ENCODE measurements at regions not wholly inside any gene's neighbourhood (a gene's known extent, or its start where the extent isn't known, plus 50 kb on each side); places are given as distances from the start of the nearest gene placed in this dataset.
"Not testable (repeated sequence)": the region's sequence is repeated elsewhere in the genome, so short reads cannot be mapped to it uniquely, and the experiment has no call there.

GRCh38 chr13:86425170-86425815 is 626.1 kb upstream of the SLITRK6 start:
- no peak for DNase-seq (ENCODE audit: low read depth, low spot score)

- DNase-seq (ENCODE audit: low read depth, low spot score): no peak
These were observed 627.2 kb upstream of the SLITRK6 start for GRCh38 chr13:86426437-86426836.

- DNase-seq (ENCODE audit: low read depth, low spot score): no peak
These were observed 630.5 kb upstream of the SLITRK6 start for GRCh38 chr13:86429756-86430155.

GRCh38 chr13:86438034-86438433 is 638.8 kb upstream of the SLITRK6 start:
- no peak for DNase-seq (ENCODE audit: low read depth, low spot score)

- no peak for DNase-seq (ENCODE audit: low read depth, low spot score)
These were observed 646.0 kb upstream of the SLITRK6 start for GRCh38 chr13:86445206-86445605.

- DNase-seq (ENCODE audit: low read depth, low spot score): peak; percentile 7
These were observed 646.5 kb upstream of the SLITRK6 start for GRCh38 chr13:86445672-86446071.

- DNase-seq (ENCODE audit: low read depth, low spot score): peak; percentile 44
These were observed 647.1 kb upstream of the SLITRK6 start for GRCh38 chr13:86446311-86446710.

- DNase-seq (ENCODE audit: low read depth, low spot score): no peak
These were observed 648.3 kb upstream of the SLITRK6 start for GRCh38 chr13:86447479-86447878.

- no peak for DNase-seq (ENCODE audit: low read depth, low spot score)
These were observed 662.8 kb upstream of the SLITRK6 start for GRCh38 chr13:86462011-86462410.

GRCh38 chr13:86464193-86464592 is 665.0 kb upstream of the SLITRK6 start:
- DNase-seq (ENCODE audit: low read depth, low spot score): no peak

GRCh38 chr13:86474971-86475370 is 675.8 kb upstream of the SLITRK6 start:
- no peak for DNase-seq (ENCODE audit: low read depth, low spot score)

- DNase-seq (ENCODE audit: low read depth, low spot score): no peak
These were observed 677.4 kb upstream of the SLITRK6 start for GRCh38 chr13:86476656-86477055.

GRCh38 chr13:86486582-86486981 is 687.4 kb upstream of the SLITRK6 start:
- no peak for DNase-seq (ENCODE audit: low read depth, low spot score)

GRCh38 chr13:86491121-86491520 is 691.9 kb upstream of the SLITRK6 start:
- no peak for DNase-seq (ENCODE audit: low read depth, low spot score)

GRCh38 chr13:86501931-86502330 is 702.7 kb upstream of the SLITRK6 start:
- not testable (repeated sequence) for DNase-seq (ENCODE audit: low read depth, low spot score)

GRCh38 chr13:86510792-86511191 is 711.6 kb upstream of the SLITRK6 start:
- DNase-seq (ENCODE audit: low read depth, low spot score): no peak

- no peak for DNase-seq (ENCODE audit: low read depth, low spot score)
These were observed 742.2 kb upstream of the SLITRK6 start for GRCh38 chr13:86541461-86541860.

GRCh38 chr13:86554066-86554465 is 754.8 kb upstream of the SLITRK6 start:
- DNase-seq (ENCODE audit: low read depth, low spot score): no peak

- DNase-seq (ENCODE audit: low read depth, low spot score): no peak
These were observed 760.7 kb upstream of the SLITRK6 start for GRCh38 chr13:86559901-86560300.

- DNase-seq (ENCODE audit: low read depth, low spot score): no peak
These were observed 763.6 kb upstream of the SLITRK6 start for GRCh38 chr13:86562866-86563265.

GRCh38 chr13:86563308-86563707 is 764.1 kb upstream of the SLITRK6 start:
- no peak for DNase-seq (ENCODE audit: low read depth, low spot score)

GRCh38 chr13:86567119-86567518 is 767.9 kb upstream of the SLITRK6 start:
- DNase-seq (ENCODE audit: low read depth, low spot score): no peak

- no peak for DNase-seq (ENCODE audit: low read depth, low spot score)
These were observed 769.9 kb upstream of the SLITRK6 start for GRCh38 chr13:86569119-86569518.

- DNase-seq (ENCODE audit: low read depth, low spot score): no peak
These were observed 770.8 kb upstream of the SLITRK6 start for GRCh38 chr13:86569974-86570373.

Measured in smooth muscle cell of the brain vasculature (primary cell).